H1 (cell line): ENCODE measurements at regions not wholly inside any gene's neighbourhood (a gene's known extent, or its start where the extent isn't known, plus 50 kb on each side); places are given as distances from the start of the nearest gene placed in this dataset.

ENCODE experiments used
- CTCF ChIA-PET: fragments of 300-600 bp; sonication (Branson Sonifier 250); formaldehyde crosslinking; loops from one replicate; lab custom pipeline; 2021; ENCODE audit not compliant: partially characterized antibody; lab: Charles Lee
- POLR2A ChIA-PET: fragments of 300-600 bp; sonication (Branson Sonifier 250); formaldehyde crosslinking; loops from one replicate; lab custom pipeline; 2021; ENCODE audit warnings: inconsistent platforms; ENCODE audit not compliant: partially characterized antibody; lab: Charles Lee
- DNase-seq, 2 experiments: peaks; one replicate each; pipeline versions ENCODE4 v3.0.0 to v3.0.0-alpha.2; 2010 to 2022; ENCODE audit warnings: low spot score in 2 of 2, low read depth in 1 of 2, mixed read lengths in 1 of 2
- FAIRE-seq: peaks from 2 replicates; lab custom pipeline; 2011; peaks lifted over from hg19 to GRCh38; lab: Jason Lieb, UNC
- H2AFZ ChIP-seq: 2 replicates; pipeline ENCODE4 v1.8.1; 2012; ENCODE audit warnings: low read length, inconsistent platforms
- H2AK5ac ChIP-seq: 2 replicates; pipeline ENCODE4 v1.6.1; 2013; ENCODE audit warnings: low read depth, low read length
- H2BK120ac ChIP-seq: replicated peaks from 2 replicates; pipeline ENCODE3; 2013; ENCODE audit warnings: low read depth, low read length, inconsistent platforms
- H2BK12ac ChIP-seq: 2 replicates; pipeline ENCODE4 v1.6.1; 2013; ENCODE audit warnings: low read depth, low read length
- H2BK15ac ChIP-seq: 2 replicates; pipeline ENCODE4 v1.6.1; 2013; ENCODE audit warnings: low read length
- H2BK20ac ChIP-seq: 2 replicates; pipeline ENCODE4 v1.6.1; 2013; ENCODE audit warnings: low read length
- H2BK5ac ChIP-seq: 2 replicates; pipeline ENCODE4 v1.6.1; 2013; ENCODE audit warnings: low read depth, low read length
- H3K14ac ChIP-seq: 2 replicates; pipeline ENCODE4 v1.6.1; 2013; ENCODE audit warnings: inconsistent platforms; ENCODE audit not compliant: insufficient read length
- H3K18ac ChIP-seq: 2 replicates; pipeline ENCODE4 v1.6.1; 2013; ENCODE audit warnings: low read length; ENCODE audit errors: extremely low read depth
- H3K23ac ChIP-seq: 2 replicates; pipeline ENCODE4 v1.6.1; 2013; ENCODE audit warnings: inconsistent platforms; ENCODE audit not compliant: insufficient read length
- H3K23me2 ChIP-seq: 2 replicates; pipeline ENCODE4 v1.6.1; 2013; ENCODE audit warnings: low read depth, low read length
- H3K27ac ChIP-seq: 2 replicates; pipeline ENCODE4 v1.6.1; 2011; ENCODE audit warnings: low read depth, low read length, inconsistent platforms
- H3K27me3 ChIP-seq, 4 experiments: replicated peaks in 1 of 4; 1 replicate in 1 of 4; 2 replicates in 3 of 4; pipeline versions ENCODE4 v1.6.1 to v1.8.1; 2011 to 2013; ENCODE audit warnings: low read length in 3 of 4, mild to moderate bottlenecking in 3 of 4, inconsistent platforms in 2 of 4, mixed read lengths in 2 of 4, moderate library complexity in 1 of 4; ENCODE audit not compliant: control insufficient read depth in 3 of 4, insufficient read depth in 3 of 4; ENCODE audit errors: extremely low read depth in 1 of 4
- H3K36me3 ChIP-seq, 4 experiments: 2 replicates each; pipeline versions ENCODE4 v1.6.1 to v1.8.1; 2011 to 2013; ENCODE audit warnings: mild to moderate bottlenecking in 4 of 4, low read length in 3 of 4, moderate library complexity in 2 of 4, control low read depth in 1 of 4, inconsistent platforms in 1 of 4; ENCODE audit not compliant: insufficient read depth in 4 of 4, control insufficient read depth in 2 of 4
- H3K4ac ChIP-seq: replicated peaks from 2 replicates; pipeline ENCODE3; 2013; ENCODE audit warnings: low read length, low read depth, mixed read lengths, inconsistent platforms; ENCODE audit not compliant: insufficient read length
- H3K4me1 ChIP-seq, 4 experiments: replicated peaks in 1 of 4; 1 replicate in 1 of 4; 2 replicates in 3 of 4; pipeline versions ENCODE4 v1.6.1 to v1.8.1; 2011 to 2013; ENCODE audit warnings: low read length in 3 of 4, inconsistent platforms in 2 of 4, mixed read lengths in 1 of 4; ENCODE audit not compliant: insufficient read depth in 4 of 4, control insufficient read depth in 3 of 4
- H3K4me2 ChIP-seq, 2 experiments: 2 replicates each; pipeline versions ENCODE4 v1.6.1 to v1.8.1; 2011 to 2013; ENCODE audit warnings: low read depth in 2 of 2, low read length in 2 of 2, control low read depth in 1 of 2, inconsistent platforms in 1 of 2, mild to moderate bottlenecking in 1 of 2; ENCODE audit not compliant: insufficient read depth in 1 of 2
- H3K4me3 ChIP-seq, 4 experiments: fragments of 200-600, 300-600 bp in 1 of 4; sonication (generic), shearing (Covaris generic), sonication (Bioruptor Twin) in 1 of 4; 2 replicates each; pipeline versions ENCODE4 v1.5.1 to v1.8.1; 2011 to 2016; ENCODE audit warnings: low read length in 4 of 4, low read depth in 3 of 4, control low read depth in 2 of 4, inconsistent platforms in 2 of 4, mild to moderate bottlenecking in 2 of 4, mixed read lengths in 1 of 4, moderate library complexity in 1 of 4; ENCODE audit not compliant: insufficient read depth in 2 of 4; ENCODE audit errors: extremely low read depth in 1 of 4
- H3K56ac ChIP-seq: replicated peaks from 2 replicates; pipeline ENCODE3; 2013; ENCODE audit warnings: low read depth, mild to moderate bottlenecking, mixed read lengths, low read length, inconsistent platforms; ENCODE audit not compliant: insufficient read length
- H3K79me1 ChIP-seq: 2 replicates; pipeline ENCODE4 v1.6.1; 2013; ENCODE audit warnings: low read depth, low read length, control low read depth
- H3K79me2 ChIP-seq, 2 experiments: 2 replicates each; pipeline versions ENCODE4 v1.6.1 to v1.8.1; 2012 to 2013; ENCODE audit warnings: low read length in 2 of 2, mild to moderate bottlenecking in 2 of 2, inconsistent platforms in 1 of 2; ENCODE audit not compliant: insufficient read depth in 2 of 2, control insufficient read depth in 1 of 2
- H3K9ac ChIP-seq, 4 experiments: replicated peaks in 1 of 4; 1 replicate in 1 of 4; 2 replicates in 3 of 4; pipeline versions ENCODE4 v1.6.1 to v1.8.1; 2011 to 2013; ENCODE audit warnings: low read depth in 3 of 4, low read length in 3 of 4, control low read depth in 2 of 4, mild to moderate bottlenecking in 2 of 4, moderate library complexity in 2 of 4, inconsistent platforms in 1 of 4; ENCODE audit errors: extremely low read depth in 1 of 4
- H3K9me3 ChIP-seq, 2 experiments: 2 replicates each; pipeline versions ENCODE4 v1.6.1 to v1.8.1; 2012 to 2013; ENCODE audit warnings: mild to moderate bottlenecking in 2 of 2, moderate library complexity in 2 of 2, control low read depth in 1 of 2, inconsistent platforms in 1 of 2, low read depth in 1 of 2, low read length in 1 of 2, mixed read lengths in 1 of 2; ENCODE audit not compliant: insufficient read depth in 2 of 2
- H4K20me1 ChIP-seq, 2 experiments: replicated peaks in 1 of 2; 2 replicates each; pipeline versions ENCODE3 to v1.8.1; 2011 to 2013; ENCODE audit warnings: inconsistent platforms in 2 of 2, low read length in 2 of 2, mild to moderate bottlenecking in 1 of 2; ENCODE audit not compliant: insufficient read depth in 2 of 2, control insufficient read depth in 1 of 2
- H4K5ac ChIP-seq: 2 replicates; pipeline ENCODE4 v1.6.1; 2013; ENCODE audit warnings: low read length, low read depth, mixed read lengths, inconsistent platforms; ENCODE audit not compliant: insufficient read length
- H4K8ac ChIP-seq: 2 replicates; pipeline ENCODE4 v1.8.0; 2013; ENCODE audit warnings: mild to moderate bottlenecking, moderate library complexity, low read length, inconsistent platforms; ENCODE audit not compliant: insufficient read depth; ENCODE audit errors: extremely low read depth
- H4K91ac ChIP-seq: replicated peaks from 2 replicates; pipeline ENCODE3; 2013; ENCODE audit warnings: low read length, mixed read lengths, inconsistent platforms; ENCODE audit not compliant: insufficient read length
- BCL11A ChIP-seq, 2 experiments: IDR thresholded peaks; one replicate each; pipeline ENCODE4 v1.6.1; 2011; ENCODE audit warnings: low read depth in 2 of 2, low read length in 2 of 2, mild to moderate bottlenecking in 2 of 2
- CBX8 ChIP-seq: fragments of 300-800, 300-1000 bp; sonication (generic); IDR thresholded peaks from 2 replicates; pipeline ENCODE4 v1.7.1; 2016; ENCODE audit warnings: low read depth, low read length, borderline replicate concordance
- CTBP2 ChIP-seq: IDR thresholded peaks from 2 replicates; pipeline ENCODE4 v1.7.0; 2011; ENCODE audit warnings: borderline replicate concordance, mild to moderate bottlenecking, moderate library complexity, mixed read lengths, low read length; ENCODE audit not compliant: insufficient read depth, insufficient read length
- KDM1A ChIP-seq: fragments of 200-600, 300-600 bp; sonication (generic); IDR thresholded peaks from 2 replicates; pipeline ENCODE4 v1.7.1; 2016; ENCODE audit warnings: mild to moderate bottlenecking, low read length, borderline replicate concordance
- KDM4A ChIP-seq: IDR thresholded peaks from one replicate; pipeline ENCODE4 v1.7.1; 2012; ENCODE audit warnings: low read depth, mild to moderate bottlenecking, moderate library complexity, low read length, inconsistent platforms; ENCODE audit not compliant: severe bottlenecking
- NANOG ChIP-seq: IDR thresholded peaks from 2 replicates; pipeline ENCODE4 v1.6.1; 2011; ENCODE audit warnings: low read length, low read depth, mild to moderate bottlenecking, inconsistent platforms; ENCODE audit not compliant: insufficient read depth, poor library complexity, severe bottlenecking
- NRF1 ChIP-seq: IDR thresholded peaks from 2 replicates; pipeline ENCODE4 v1.6.1; 2011; ENCODE audit warnings: mild to moderate bottlenecking, low read depth, low read length, improper control_type of control experiment
- PHF8 ChIP-seq: fragments of 200-600 bp; sonication (generic); conservative IDR thresholded peaks from 2 replicates; pipeline ENCODE4 v1.7.1; 2012; ENCODE audit warnings: low read depth, mild to moderate bottlenecking, inconsistent platforms, low read length, moderate library complexity
- SAP30 ChIP-seq: fragments of 300-600 bp; sonication (generic); IDR thresholded peaks from 2 replicates; pipeline ENCODE4 v1.7.1; 2012; ENCODE audit warnings: low read length, moderate library complexity, mild to moderate bottlenecking, inconsistent platforms; ENCODE audit not compliant: insufficient read depth, insufficient replicate concordance
- SIN3A ChIP-seq, 2 experiments: IDR thresholded peaks in 1 of 2; conservative IDR thresholded peaks in 1 of 2; 2 replicates each; pipeline ENCODE4 v1.6.1; 2011 to 2012; ENCODE audit warnings: low read length in 2 of 2, improper control_type of control experiment in 1 of 2, low read depth in 1 of 2, mild to moderate bottlenecking in 1 of 2
- SIX5 ChIP-seq: IDR thresholded peaks from 2 replicates; pipeline ENCODE4 v1.6.1; 2011; ENCODE audit warnings: mild to moderate bottlenecking, low read depth, low read length
- SP1 ChIP-seq: IDR thresholded peaks from 2 replicates; pipeline ENCODE4 v1.6.1; 2011; ENCODE audit warnings: low read depth, low read length
- SP2 ChIP-seq: IDR thresholded peaks from 2 replicates; pipeline ENCODE4 v1.6.1; 2012; ENCODE audit warnings: mild to moderate bottlenecking, low read length, inconsistent platforms
- TEAD4 ChIP-seq: IDR thresholded peaks from 2 replicates; pipeline ENCODE4 v1.6.1; 2012; ENCODE audit warnings: low read depth, low read length, inconsistent platforms, mixed read lengths
- WGBS, 2 experiments: shearing (Covaris generic) in 1 of 2; methylation state at CpG; one replicate each; pipeline versions ENCODE4 v1.1.6 to v1.1.7; 2013 to 2015; ENCODE audit warnings: low lambda C conversion rate in 2 of 2, mixed read lengths in 2 of 2, inconsistent platforms in 1 of 2, low coverage in 1 of 2, missing lambda C conversion rate in 1 of 2; ENCODE audit not compliant: insufficient replicate concordance in 2 of 2, insufficient coverage in 1 of 2, insufficient read length in 1 of 2; ENCODE audit errors: extremely low coverage in 1 of 2, missing lambda C conversion rate in 1 of 2; 5-methylcytosine and 5-hydroxymethylcytosine counted together

GRCh38 chr15:60222404-60222803 is 175.4 kb downstream of the ANXA2 start:
- no peaks in the 10 kb centered on the region for H3K27me3 ChIP-seq
- WGBS, 2 experiments = 83% methylated on average over 1 of the region's 1 CpG; no CpG with 5 or more reads in 1 of the 2 experiments
- no peak overlapping the region for H3K4me2 ChIP-seq
- no peak overlapping the region for H3K4ac ChIP-seq
- no peak overlapping the region for H4K8ac ChIP-seq
- ChIA-PET POLR2A (no interaction called here), CTCF (interaction anchor here (1.5 to 4.7 kb wide), 5 partner anchors 9 to 105 kb away, joined by 4 to 41 read pairs (median 18); no protein-coding TSS in a partner anchor)
- no peak overlapping the region for H2BK12ac ChIP-seq
- FAIRE-seq = no peak
- no peak overlapping the region for H2BK120ac ChIP-seq
- H3K79me1 ChIP-seq = no peaks in the 10 kb centered on the region
- no peak for DNase-seq
- no peaks in the 10 kb centered on the region for H4K20me1 ChIP-seq
- no peak overlapping the region for H2BK5ac ChIP-seq
- H4K91ac ChIP-seq = no peak overlapping the region
- H3K79me2 ChIP-seq = no peaks in the 10 kb centered on the region
- no peak overlapping the region for H3K14ac ChIP-seq
- H3K9ac ChIP-seq = no peak overlapping the region
- H3K4me1 ChIP-seq = no peaks in the 10 kb centered on the region
- no peak overlapping the region for H3K4me3 ChIP-seq
- H3K27ac ChIP-seq = no peak overlapping the region
- H3K23me2 ChIP-seq = peaks cover 2% of the 10 kb centered on the region; the same call in 1 of the 2 replicates
- H3K18ac ChIP-seq = no peak overlapping the region
- H3K23ac ChIP-seq = no peak overlapping the region
- H2BK15ac ChIP-seq = no peak overlapping the region
- H2AK5ac ChIP-seq = no peak overlapping the region
- no peaks in the 10 kb centered on the region for H3K9me3 ChIP-seq
- H2AFZ ChIP-seq = no peak overlapping the region
- no peaks in the 10 kb centered on the region for H3K36me3 ChIP-seq
- H2BK20ac ChIP-seq = no peak overlapping the region
- H3K56ac ChIP-seq = no peak overlapping the region
- H4K5ac ChIP-seq = no peak overlapping the region
- no peak for TF ChIP-seq NANOG
- TF ChIP-seq CTBP2 = no peak
- TF ChIP-seq KDM4A = no peak
- no peak for TF ChIP-seq TEAD4
- no peak for TF ChIP-seq KDM1A
- no peak for TF ChIP-seq SIX5
- TF ChIP-seq CBX8 = no peak
- TF ChIP-seq SP2 = no peak
- no peak for TF ChIP-seq SIN3A (conservative IDR thresholded peaks at IDR 0.05 in 1 of 2, IDR thresholded peaks at IDR 0.05 in 1 of 2; ENCODE audit: low read depth in 1 of 2, low read length in 2 of 2)
- TF ChIP-seq BCL11A (IDR thresholded peaks at IDR 0.05; ENCODE audit: low read depth in 2 of 2, low read length in 2 of 2) = no peak
- no peak for TF ChIP-seq SAP30
- no peak for TF ChIP-seq NRF1
- TF ChIP-seq SP1 = no peak
- TF ChIP-seq PHF8 = no peak
